AG04450 (cell line): ENCODE measurements at regions not wholly inside any gene's neighbourhood (a gene's known extent, or its start where the extent isn't known, plus 50 kb on each side); places are given as distances from the start of the nearest gene placed in this dataset.

Source experiments
- CTCF ChIA-PET: fragments of 300-600, 350-600 bp; formaldehyde crosslinking; extraction: SDS; loops from one replicate; lab custom pipeline; 2022; ENCODE audit warnings: antibody characterized with exemption, inconsistent platforms; lab: Charles Lee
- POLR2A ChIA-PET: fragments of 350-600 bp; formaldehyde crosslinking; extraction: SDS; loops from one replicate; lab custom pipeline; 2021; ENCODE audit warnings: antibody characterized with exemption, inconsistent platforms; lab: Yijun Ruan, JAX
- DNase-seq: peaks from one replicate; pipeline ENCODE4 v3.0.0-alpha.2; 2011; ENCODE audit warnings: low read depth, low spot score
- H3K27ac ChIP-seq: one replicate; pipeline ENCODE4 v1.5.1; 2012; ENCODE audit warnings: low read depth, low read length, control low read depth
- H3K27me3 ChIP-seq: one replicate; pipeline ENCODE4 v1.6.0; 2012; ENCODE audit warnings: low read length; ENCODE audit not compliant: control insufficient read depth, insufficient read depth
- H3K4me3 ChIP-seq: 2 replicates; pipeline ENCODE4 v1.5.1; 2011; ENCODE audit warnings: mild to moderate bottlenecking, low read depth, low read length, control low read depth
- H3K9me3 ChIP-seq: 2 replicates; pipeline ENCODE4 v1.5.1; 2012; ENCODE audit warnings: low read length; ENCODE audit not compliant: control insufficient read depth, insufficient read depth
- CTCF ChIP-seq: IDR thresholded peaks from 2 replicates; pipeline ENCODE4 v1.5.1; 2011; ENCODE audit warnings: low read depth, low read length, control low read depth, inconsistent platforms

- ChIA-PET POLR2A (no interaction called here), CTCF (no interaction called here)
- no peak for TF ChIP-seq CTCF
- no peaks in the 10 kb centered on the region for H3K9me3 ChIP-seq
- no peak overlapping the region for H3K4me3 ChIP-seq
- H3K27me3 ChIP-seq: peaks cover 3% of the 10 kb centered on the region
- no peak for DNase-seq
- H3K27ac ChIP-seq: no peak overlapping the region
Measured at GRCh38 chr5:38099205-38100168, 158.9 kb upstream of the EGFLAM start.

- no peaks in the 10 kb centered on the region for H3K27me3 ChIP-seq
- H3K9me3 ChIP-seq: no peaks in the 10 kb centered on the region
- TF ChIP-seq CTCF: no peak
- ChIA-PET POLR2A (no interaction called here), CTCF (no interaction called here)
- no peak overlapping the region for H3K27ac ChIP-seq
- H3K4me3 ChIP-seq: no peak overlapping the region
- DNase-seq: no peak
Measured at GRCh38 chr5:38094889-38095288, 163.5 kb upstream of the EGFLAM start.

- H3K27me3 ChIP-seq: no peaks in the 10 kb centered on the region
- ChIA-PET CTCF (no interaction called here), POLR2A (no interaction called here)
- TF ChIP-seq CTCF: no peak
- no peak for DNase-seq
- no peaks in the 10 kb centered on the region for H3K9me3 ChIP-seq
- no peak overlapping the region for H3K4me3 ChIP-seq
- H3K27ac ChIP-seq: no peak overlapping the region
Measured at GRCh38 chr5:38093855-38094254, 164.5 kb upstream of the EGFLAM start.

- DNase-seq: no peak
- H3K4me3 ChIP-seq: no peak overlapping the region
- ChIA-PET POLR2A (no interaction called here), CTCF (no interaction called here)
- H3K9me3 ChIP-seq: no peaks in the 10 kb centered on the region
- peaks cover 7% of the 10 kb centered on the region for H3K27me3 ChIP-seq
- H3K27ac ChIP-seq: no peak overlapping the region
- TF ChIP-seq CTCF: no peak
Measured at GRCh38 chr5:38086777-38087176, 171.6 kb upstream of the EGFLAM start.

GRCh38 chr5:38079620-38080402 is 178.5 kb upstream of the EGFLAM start:
- ChIA-PET CTCF (no interaction called here), POLR2A (no interaction called here)
- no peak for DNase-seq
- no peaks in the 10 kb centered on the region for H3K9me3 ChIP-seq
- H3K4me3 ChIP-seq: no peak overlapping the region
- H3K27me3 ChIP-seq: peaks cover 8% of the 10 kb centered on the region
- no peak overlapping the region for H3K27ac ChIP-seq
- no peak for TF ChIP-seq CTCF
